ENCODE measurements at regions not wholly inside any gene's neighbourhood (a gene's known extent, or its start where the extent isn't known, plus 50 kb on each side); places are given as distances from the start of the nearest gene placed in this dataset.
"Not testable (repeated sequence)": the region's sequence is repeated elsewhere in the genome, so short reads cannot be mapped to it uniquely, and the experiment has no call there.

- DNase-seq (ENCODE audit: low read depth in 2 of 2): no peak
Observed at GRCh38 chr1:54474310-54475251, 68.4 kb upstream of the SSBP3 start.

- no peak for DNase-seq (ENCODE audit: low read depth in 2 of 2)
Observed at GRCh38 chr1:54471588-54471987, 65.4 kb upstream of the SSBP3 start.

DNA sequence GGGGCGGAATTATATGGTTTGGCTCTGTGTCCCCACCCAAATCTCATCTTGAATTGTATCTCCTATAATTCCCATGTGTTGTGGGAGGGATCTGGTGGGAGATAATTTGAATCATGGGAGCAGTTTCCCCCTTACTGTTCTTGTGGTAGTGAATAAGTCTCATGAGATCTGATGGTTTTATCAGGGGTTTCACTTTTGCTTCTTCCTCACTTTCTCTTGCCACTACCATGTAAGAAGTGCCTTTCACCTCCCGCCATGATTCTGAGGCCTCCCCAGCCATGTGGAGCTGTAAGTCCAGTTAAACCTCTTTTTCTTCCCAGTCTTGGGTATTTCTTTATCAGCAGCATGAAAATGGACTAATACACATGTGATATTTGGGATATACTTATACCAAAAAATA is 63.2 kb upstream of the SSBP3 start:
- not testable (repeated sequence) for DNase-seq (ENCODE audit: low read depth in 2 of 2)

DNA sequence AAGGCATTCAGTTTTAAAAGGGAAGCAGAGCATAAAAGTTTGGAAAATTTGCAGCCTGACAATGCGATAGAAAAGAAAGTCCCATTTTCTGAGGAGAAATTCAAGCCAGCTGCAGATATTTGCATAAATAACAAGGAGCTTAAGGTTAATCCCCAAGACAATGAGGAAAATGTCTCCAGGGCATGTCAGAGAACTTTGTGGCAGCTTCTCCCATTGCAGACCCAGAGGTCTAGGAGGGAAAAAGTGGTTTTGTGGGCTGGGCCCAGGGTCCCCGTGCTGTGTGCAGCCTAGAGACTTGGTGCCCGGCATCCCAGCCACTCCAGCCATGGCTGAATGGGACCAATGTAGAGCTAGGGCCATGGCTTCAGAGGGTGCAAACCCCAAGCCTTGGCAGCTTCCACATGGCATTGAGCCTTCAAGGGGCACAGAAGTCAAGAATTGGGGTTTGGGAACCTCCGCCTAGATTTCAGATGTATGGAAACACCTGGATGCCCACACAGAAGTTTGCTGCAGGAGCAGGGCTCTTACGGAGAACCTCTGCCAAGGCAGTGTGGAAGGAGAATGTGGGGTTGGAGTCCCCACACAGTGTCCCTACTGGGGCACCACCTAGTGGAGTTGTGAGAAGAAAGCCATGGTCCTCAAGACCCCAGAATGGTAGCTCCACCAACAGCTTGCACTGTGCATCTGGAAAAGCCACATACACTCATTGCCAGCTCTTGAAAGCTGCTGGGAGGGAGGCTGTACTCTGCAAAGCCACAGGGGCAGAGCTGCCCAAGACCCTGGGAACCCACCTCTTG is 62.3 kb upstream of the SSBP3 start:
- DNase-seq (ENCODE audit: low read depth in 2 of 2): not testable (repeated sequence)

GRCh38 chr1:54465351-54465811 is 59.2 kb upstream of the SSBP3 start:
- no peak for DNase-seq (ENCODE audit: low read depth in 2 of 2)

DNA sequence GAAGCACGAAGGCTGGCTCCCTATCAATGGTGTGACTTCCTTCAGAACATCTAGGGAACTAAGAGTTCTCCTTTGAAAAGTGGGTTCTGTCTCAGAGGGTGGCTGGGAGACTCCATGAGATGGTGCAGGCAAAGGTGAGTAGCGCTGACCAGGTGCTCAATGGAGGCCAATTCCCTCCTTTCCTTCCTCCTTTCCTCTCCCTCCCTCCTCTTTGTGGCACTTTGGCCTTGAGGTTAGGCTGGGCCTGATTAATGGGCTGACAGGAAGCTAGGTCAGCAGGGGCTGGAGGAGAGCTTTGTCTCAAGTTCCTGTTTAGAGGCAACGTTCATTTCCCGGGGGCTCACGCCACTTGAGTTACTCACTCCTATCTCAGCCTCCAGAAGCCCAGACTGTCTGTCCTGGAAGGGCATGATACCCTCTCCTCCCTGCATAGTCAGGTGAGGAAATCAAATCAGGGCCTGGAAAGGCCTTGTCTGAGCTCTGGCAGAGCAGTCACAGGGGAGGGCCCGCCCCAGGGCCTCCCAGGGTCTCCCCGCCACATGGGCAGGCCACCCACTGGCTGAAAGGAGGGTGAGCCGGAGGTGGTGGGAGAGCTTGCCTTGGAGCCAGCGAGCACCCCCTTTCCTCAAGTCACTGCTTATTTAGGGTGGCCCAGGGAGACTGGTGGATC is 58.4 kb upstream of the SSBP3 start:
- no peak for DNase-seq (ENCODE audit: low read depth in 2 of 2)

DNA sequence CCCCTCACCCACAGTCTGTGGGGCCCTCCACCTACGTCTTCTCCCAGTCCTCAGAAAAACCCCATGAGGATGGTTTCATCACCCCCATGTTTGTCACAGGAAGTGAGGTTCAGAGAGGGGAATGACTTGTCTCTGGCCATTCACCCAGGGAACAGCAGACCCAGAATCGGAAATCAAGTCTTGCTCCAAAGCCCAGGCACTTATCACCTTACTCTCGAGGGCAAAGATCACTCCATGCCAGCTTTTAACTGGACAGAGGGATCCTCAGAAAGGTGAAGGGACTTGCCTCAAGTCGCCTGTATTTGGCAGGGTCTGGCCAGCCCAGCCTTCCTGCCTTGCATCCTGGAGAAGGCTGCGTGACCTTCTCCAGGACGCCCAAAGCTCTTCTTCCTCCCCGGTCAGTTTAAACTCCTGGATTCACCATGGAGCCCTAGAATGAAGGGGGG is 57.9 kb upstream of the SSBP3 start:
- DNase-seq (ENCODE audit: low read depth in 2 of 2): no peak

DNA sequence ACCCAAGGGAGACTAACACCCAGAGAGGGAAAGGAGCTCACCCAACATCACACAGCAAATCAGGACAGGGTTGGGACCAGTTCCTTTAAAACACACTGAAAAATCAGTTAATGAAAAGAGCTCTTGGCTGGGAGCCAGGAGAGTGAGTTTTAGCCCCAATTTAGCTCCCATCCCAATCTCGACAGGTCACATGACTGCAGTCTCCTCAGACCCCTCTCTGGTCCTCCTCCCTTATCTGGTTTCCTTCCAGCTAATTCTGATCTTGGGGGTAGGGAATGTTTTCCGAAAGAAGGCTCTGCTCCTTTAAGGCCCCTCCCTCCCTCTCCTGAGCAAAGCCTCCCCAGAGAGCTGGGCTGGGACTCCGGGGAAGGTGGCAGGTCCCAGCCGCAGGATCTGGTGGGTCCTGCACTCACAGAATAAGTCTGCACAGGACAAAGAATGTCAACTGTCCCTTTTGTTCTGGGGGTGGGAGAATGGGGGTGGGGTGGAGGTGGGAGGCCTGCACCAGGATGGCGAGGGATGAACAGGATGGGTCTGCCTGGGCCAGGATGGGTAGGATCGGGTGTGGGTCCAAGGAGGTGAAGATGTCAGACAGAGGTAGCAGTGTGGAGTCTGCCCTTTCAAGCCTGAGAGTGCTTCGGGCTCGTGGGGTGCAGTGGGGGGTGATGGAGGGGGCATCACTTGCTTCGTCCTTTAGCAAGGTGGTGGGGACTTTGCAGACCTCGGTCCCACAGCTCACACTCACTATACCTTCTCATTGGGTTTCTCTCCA is 57.3 kb upstream of the SSBP3 start:
- no peak for DNase-seq (ENCODE audit: low read depth in 2 of 2)

DNA sequence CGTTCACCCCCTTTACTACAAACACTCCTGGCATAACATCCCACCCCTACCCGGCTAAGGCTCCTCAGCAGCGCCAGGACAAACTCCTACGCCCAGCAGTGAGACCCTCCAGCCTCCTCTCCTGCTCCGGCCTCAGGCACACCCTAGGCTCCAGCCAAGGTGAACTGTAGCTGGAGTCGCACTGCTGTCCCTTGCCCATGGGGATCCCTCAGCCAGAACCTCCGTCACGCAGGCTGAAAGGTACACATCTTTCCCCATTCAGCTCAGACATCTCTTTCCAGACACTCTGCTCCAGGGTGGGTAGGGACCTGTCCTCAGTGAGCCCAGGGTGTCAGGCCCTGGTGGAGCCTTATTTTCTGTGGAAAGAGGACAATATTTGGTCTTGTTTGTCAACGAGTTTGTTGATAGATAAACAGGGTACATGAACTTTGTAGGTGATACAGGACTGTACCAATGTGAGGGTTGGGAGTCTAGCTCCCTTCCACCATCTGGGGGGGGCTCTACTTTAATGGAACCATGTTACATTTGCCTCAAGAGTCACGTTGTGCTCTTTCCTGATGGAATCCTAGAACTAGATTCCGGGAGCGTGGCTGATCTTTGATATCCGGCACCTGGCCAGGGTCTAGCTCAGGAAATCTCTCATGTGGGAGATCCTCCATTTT is 56.5 kb upstream of the SSBP3 start:
- no peak for DNase-seq (ENCODE audit: low read depth in 2 of 2)

DNA sequence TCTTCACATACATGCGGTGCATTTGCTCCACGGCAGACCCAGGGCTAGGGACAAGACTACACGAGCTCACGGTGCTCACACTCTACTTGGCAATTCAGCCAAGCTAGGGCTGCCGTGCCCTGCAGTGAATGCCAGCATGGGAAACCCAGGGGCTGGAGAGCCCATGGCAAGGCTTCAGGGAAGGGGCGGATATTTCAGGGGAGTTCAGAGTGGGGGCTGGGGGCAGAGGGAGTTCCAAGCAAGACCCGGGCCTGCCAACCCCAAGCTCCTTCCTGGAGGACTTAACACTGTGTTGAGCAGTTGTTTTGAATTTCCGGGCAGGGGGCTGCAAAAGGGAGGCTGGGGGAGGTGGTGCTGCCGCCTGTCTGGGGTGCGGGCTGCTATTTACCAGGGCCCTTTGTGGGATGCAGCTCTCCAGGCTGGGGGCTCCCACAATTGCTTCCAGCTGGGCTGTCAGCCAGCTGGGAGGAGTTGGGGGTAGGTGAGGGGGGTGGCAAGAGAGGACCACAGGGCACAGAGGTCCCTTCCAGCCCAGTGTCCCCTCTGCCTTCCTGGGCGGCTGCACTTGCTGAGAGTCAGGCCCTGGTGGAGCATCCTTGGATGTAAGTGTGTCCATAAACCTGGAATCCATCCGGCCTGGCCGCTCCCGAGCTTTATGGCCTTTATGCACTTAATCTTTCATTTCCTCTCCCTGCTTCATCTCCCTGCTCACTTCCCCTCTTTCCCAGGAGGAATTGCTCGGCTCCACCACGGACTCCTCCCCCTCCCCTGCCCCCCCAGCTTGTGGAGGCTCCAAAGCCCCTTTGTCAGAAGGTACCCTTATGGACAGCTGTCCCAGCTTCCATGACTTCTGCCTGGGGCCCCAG is 55.8 kb upstream of the SSBP3 start:
- no peak for DNase-seq (ENCODE audit: low read depth in 2 of 2)

DNA sequence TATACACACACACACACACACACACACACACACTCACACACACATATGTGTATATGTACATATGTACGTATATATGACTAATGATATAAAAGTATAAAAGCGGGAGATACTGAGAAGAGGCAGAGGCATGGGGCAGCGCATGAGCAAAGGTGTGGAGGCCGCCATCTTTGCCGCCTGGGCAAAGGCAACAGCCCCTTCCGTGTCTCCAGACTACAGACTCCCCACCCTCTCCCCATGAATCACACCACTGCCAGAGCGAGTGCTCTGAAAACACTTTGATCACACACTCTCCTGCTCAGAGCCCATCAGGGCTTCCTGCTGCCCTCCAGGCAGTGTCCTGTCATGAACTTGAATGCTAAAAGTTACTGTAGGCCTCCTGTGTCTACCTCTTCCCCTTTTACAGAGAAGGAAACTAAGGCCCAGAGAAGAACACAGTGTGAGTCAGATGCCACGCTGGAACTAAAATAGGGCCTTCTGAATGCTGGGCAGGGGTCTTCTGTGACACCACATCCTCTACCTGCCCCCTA is 54.7 kb upstream of the SSBP3 start:
- DNase-seq (ENCODE audit: low read depth in 2 of 2): no peak

DNA sequence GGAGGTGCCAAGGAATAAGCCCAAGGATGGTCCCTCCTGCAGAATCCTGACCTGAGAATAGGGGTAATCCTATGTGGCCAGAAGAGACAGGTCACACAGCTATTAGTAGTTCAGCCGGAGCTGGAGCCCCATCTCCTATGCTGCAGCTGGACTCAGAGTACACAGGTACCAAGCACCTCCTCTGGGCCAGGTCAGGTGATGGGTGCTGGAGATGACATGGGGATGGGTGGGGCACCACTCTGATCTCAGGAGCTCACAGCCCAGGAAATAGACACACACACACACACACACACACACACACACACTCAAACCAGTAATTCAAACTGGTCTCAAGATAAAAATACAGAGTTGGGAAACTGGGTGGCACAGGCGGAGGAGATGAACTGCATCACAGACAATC is 54.2 kb upstream of the SSBP3 start:
- no peak for DNase-seq (ENCODE audit: low read depth in 2 of 2)

DNA sequence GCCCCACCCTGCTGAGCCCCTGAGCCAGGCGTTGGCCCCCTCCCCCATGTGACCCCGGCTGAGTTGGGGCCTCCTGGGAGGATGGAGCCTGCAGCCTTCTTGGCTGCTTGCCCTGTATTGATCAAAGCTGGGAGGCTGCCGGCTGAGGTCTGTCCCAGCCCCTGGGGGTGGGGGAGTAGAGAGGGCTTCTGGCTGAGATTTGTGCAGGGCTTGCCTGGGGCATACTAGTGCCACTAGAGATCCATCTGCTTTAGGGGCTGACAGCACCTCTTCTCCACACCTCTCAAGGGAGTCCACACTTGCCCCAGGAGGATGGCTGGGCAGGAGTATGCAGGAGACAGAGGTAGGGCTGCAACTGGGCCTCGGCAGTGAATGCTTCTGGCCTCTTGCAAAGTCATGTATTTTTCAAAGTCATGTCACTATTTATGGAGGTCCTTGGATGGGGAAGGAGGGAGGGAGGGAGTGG is 53.6 kb upstream of the SSBP3 start:
- DNase-seq (ENCODE audit: low read depth in 2 of 2): no peak

DNA sequence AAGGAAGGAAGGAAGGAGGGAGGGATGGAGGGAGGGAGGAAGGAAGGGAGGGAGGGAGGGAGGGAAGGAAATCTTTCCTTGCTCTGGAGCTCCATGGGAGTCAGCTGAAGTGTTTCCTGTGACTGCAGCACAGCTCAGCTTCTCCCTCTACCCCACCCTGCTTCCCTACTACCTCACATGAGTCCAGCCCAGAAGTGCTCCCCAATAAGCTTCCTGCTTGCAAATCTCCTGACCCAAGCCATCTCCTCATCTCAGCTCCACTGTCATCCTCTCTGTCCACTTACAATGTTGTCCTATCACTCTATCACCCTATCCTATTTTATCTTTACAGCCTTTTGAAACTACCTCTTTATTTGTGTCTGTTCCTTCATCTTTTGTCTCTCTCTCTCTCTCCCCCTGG is 52.9 kb upstream of the SSBP3 start:
- no peak for DNase-seq (ENCODE audit: low read depth in 2 of 2)

GRCh38 chr1:54456921-54457529 is 50.8 kb upstream of the SSBP3 start:
- no peak for DNase-seq (ENCODE audit: low read depth in 2 of 2)

DNA sequence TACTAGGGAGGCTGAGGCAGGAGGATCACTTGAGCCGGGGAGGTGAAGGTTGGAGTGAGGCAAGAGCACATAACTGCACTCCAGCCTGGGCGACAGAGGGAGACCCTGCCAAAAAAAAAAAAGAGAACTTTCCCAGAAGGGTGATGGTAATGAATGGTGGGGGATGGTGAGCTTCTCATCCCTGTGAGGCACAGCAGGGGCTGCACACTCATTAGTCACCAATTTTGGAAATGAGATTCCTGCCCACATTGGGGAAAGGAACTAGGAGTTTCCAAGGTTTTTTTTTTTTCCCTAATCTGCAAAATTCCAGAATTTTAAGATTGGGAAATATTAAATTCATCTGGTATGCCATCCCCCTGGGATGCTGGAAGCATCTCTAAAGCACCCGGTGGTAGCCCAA is 50.2 kb upstream of the SSBP3 start:
- peak in 1 of 2 experiments; percentile 50 for DNase-seq (ENCODE audit: low read depth in 2 of 2)
